Mesodermal cell (in vitro differentiated cells): ENCODE measurements at regions not wholly inside any gene's neighbourhood (a gene's known extent, or its start where the extent isn't known, plus 50 kb on each side); places are given as distances from the start of the nearest gene placed in this dataset.
"Not testable (repeated sequence)": the region's sequence is repeated elsewhere in the genome, so short reads cannot be mapped to it uniquely, and the experiment has no call there.

Experiments used
- H3K27ac ChIP-seq: 2 replicates; pipeline ENCODE4 v1.7.0; 2013; ENCODE audit warnings: mild to moderate bottlenecking, low read depth, low read length, moderate library complexity; ENCODE audit not compliant: severe bottlenecking
- H3K36me3 ChIP-seq: 2 replicates; pipeline ENCODE4 v1.7.1; 2013; ENCODE audit warnings: mild to moderate bottlenecking, low read length, moderate library complexity; ENCODE audit not compliant: control insufficient read depth, insufficient read depth
- H3K4me1 ChIP-seq: one replicate; pipeline ENCODE4 v1.7.1; 2013; ENCODE audit warnings: mild to moderate bottlenecking, low read length; ENCODE audit not compliant: insufficient read depth, control insufficient read depth, poor library complexity, severe bottlenecking
- H3K4me3 ChIP-seq: 2 replicates; pipeline ENCODE4 v1.7.0; 2013; ENCODE audit warnings: low read length, control low read depth, mild to moderate bottlenecking; ENCODE audit not compliant: insufficient read depth, poor library complexity, severe bottlenecking; ENCODE audit errors: extremely low read depth
- H3K9me3 ChIP-seq: 2 replicates; pipeline ENCODE4 v1.7.1; 2013; ENCODE audit warnings: mild to moderate bottlenecking, low read length, moderate library complexity; ENCODE audit not compliant: control insufficient read depth
- WGBS, 2 experiments: methylation state at CpG; one replicate each; pipeline ENCODE4 v1.1.5; 2013; ENCODE audit warnings: missing lambda C conversion rate in 2 of 2; ENCODE audit not compliant: insufficient coverage in 2 of 2; 5-methylcytosine and 5-hydroxymethylcytosine counted together

GRCh38 chr10:56222237-56222636 lies 138.8 kb downstream of the ZWINT start:
- H3K27ac ChIP-seq = no peak overlapping the region
- H3K36me3 ChIP-seq = no peaks in the 10 kb centered on the region
- H3K9me3 ChIP-seq = no peaks in the 10 kb centered on the region
- no peak overlapping the region for H3K4me3 ChIP-seq
- WGBS, 2 experiments = 60% methylated on average over 1 of the region's 3 CpGs; no CpG with 5 or more reads in 1 of the 2 experiments
- H3K4me1 ChIP-seq = no peaks in the 10 kb centered on the region

GRCh38 chr10:56212951-56213350 lies 148.1 kb downstream of the ZWINT start:
- Histone ChIP-seq H3K4me3 (no peak overlapping the region), H3K27ac (no peak overlapping the region), H3K9me3 (no peaks in the 10 kb centered on the region), H3K4me1 (no peaks in the 10 kb centered on the region), H3K36me3 (no peaks in the 10 kb centered on the region)
- 92 to 96% methylated on average over 5 to 6 of the region's 6 CpGs for WGBS, 2 experiments

- H3K9me3 ChIP-seq = no peaks in the 10 kb centered on the region
- WGBS, 2 experiments = 100% methylated on average over 1 of the region's 2 CpGs; no CpG with 5 or more reads in 1 of the 2 experiments
- H3K36me3 ChIP-seq = no peaks in the 10 kb centered on the region
- H3K4me1 ChIP-seq = no peaks in the 10 kb centered on the region
- no peak overlapping the region for H3K27ac ChIP-seq
- no peak overlapping the region for H3K4me3 ChIP-seq
These were observed 179.5 kb downstream of the ZWINT start for GRCh38 chr10:56181607-56182006.

DNA sequence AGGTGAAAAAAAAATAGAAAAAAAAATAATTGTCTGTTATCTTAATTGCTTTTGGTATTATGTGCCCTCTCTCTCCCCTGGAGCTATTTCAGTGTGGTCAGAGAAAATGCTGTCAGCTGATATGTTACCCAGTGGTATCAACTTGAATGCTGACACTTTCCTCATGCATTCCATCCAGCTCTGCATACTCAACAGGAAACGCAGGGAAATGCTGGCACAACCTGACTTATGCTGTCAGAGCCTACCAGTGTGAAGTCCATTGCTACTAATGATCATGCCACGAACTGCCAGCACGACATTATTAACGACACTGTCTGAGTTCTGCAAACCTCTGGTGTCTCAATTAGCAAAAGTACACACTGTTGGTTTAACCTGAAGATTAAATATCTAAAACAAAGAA lies 182.8 kb downstream of the ZWINT start:
- no peaks in the 10 kb centered on the region for H3K9me3 ChIP-seq
- H3K27ac ChIP-seq = no peak overlapping the region
- H3K4me3 ChIP-seq = no peak overlapping the region
- no peaks in the 10 kb centered on the region for H3K4me1 ChIP-seq
- WGBS, 2 experiments = 73 to 76% methylated on average over 1 to 2 of the region's 4 CpGs
- no peaks in the 10 kb centered on the region for H3K36me3 ChIP-seq

GRCh38 chr10:56155091-56155513 lies 206.0 kb downstream of the ZWINT start:
- not testable (repeated sequence) for H3K36me3 ChIP-seq, H3K9me3 ChIP-seq, H3K4me3 ChIP-seq, H3K4me1 ChIP-seq, H3K27ac ChIP-seq
- WGBS, 2 experiments = 93 to 98% methylated on average over 28 to 40 of the region's 41 CpGs

GRCh38 chr10:56146806-56147205 lies 214.3 kb downstream of the ZWINT start:
- Histone ChIP-seq H3K9me3 (no peaks in the 10 kb centered on the region), H3K36me3 (no peaks in the 10 kb centered on the region), H3K4me1 (no peaks in the 10 kb centered on the region), H3K4me3 (no peak overlapping the region), H3K27ac (no peak overlapping the region)
- 80% methylated on average over 1 of the region's 2 CpGs; no CpG with 5 or more reads in 1 of the 2 experiments for WGBS, 2 experiments

- WGBS, 2 experiments = 100% methylated on average over 1 of the region's 1 CpG; no CpG with 5 or more reads in 1 of the 2 experiments
- no peaks in the 10 kb centered on the region for H3K9me3 ChIP-seq
These were observed 218.8 kb downstream of the ZWINT start for GRCh38 chr10:56142092-56142728.

DNA sequence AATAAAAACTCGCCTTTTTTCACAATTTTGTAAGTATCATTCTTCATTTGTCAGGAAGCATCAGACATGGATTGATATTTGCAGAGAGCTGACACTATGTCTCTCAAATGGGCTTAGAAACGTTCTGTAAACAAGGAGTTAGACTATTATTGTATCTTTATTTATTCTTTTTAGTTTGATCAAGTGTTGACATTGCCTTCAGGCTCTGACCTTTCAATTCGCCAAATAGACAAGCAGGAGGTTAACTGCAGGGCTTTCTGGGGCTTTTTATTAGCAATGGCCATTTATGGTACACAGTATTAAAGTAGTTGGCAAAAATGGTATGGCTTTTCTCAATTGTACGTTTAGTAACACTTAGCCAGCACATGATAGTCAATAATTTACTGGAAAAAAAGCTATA lies 221.7 kb downstream of the ZWINT start:
- no peaks in the 10 kb centered on the region for H3K9me3 ChIP-seq
- WGBS, 2 experiments = no CpG with 5 or more reads among the region's 4 CpGs
- H3K27ac ChIP-seq = no peak overlapping the region
- no peaks in the 10 kb centered on the region for H3K4me1 ChIP-seq
- no peak overlapping the region for H3K4me3 ChIP-seq
- no peaks in the 10 kb centered on the region for H3K36me3 ChIP-seq

More at GRCh38 chr10:56142092-56142728, 218.8 kb downstream of the ZWINT start:
- Histone ChIP-seq H3K27ac (no peak overlapping the region), H3K4me1 (no peaks in the 10 kb centered on the region), H3K4me3 (no peak overlapping the region), H3K36me3 (no peaks in the 10 kb centered on the region)

- H3K4me3 ChIP-seq = no peak overlapping the region
- WGBS, 2 experiments = 83 to 87% methylated on average over 2 to 3 of the region's 4 CpGs
- no peaks in the 10 kb centered on the region for H3K4me1 ChIP-seq
- no peak overlapping the region for H3K27ac ChIP-seq
- no peaks in the 10 kb centered on the region for H3K9me3 ChIP-seq
- no peaks in the 10 kb centered on the region for H3K36me3 ChIP-seq
These were observed 225.2 kb downstream of the ZWINT start for GRCh38 chr10:56135828-56136227.

- 71 to 75% methylated on average over 1 of the region's 1 CpG for WGBS, 2 experiments
- Histone ChIP-seq H3K27ac (no peak overlapping the region), H3K4me1 (no peaks in the 10 kb centered on the region), H3K4me3 (no peak overlapping the region), H3K9me3 (no peaks in the 10 kb centered on the region), H3K36me3 (no peaks in the 10 kb centered on the region)
These were observed 237.8 kb downstream of the ZWINT start for GRCh38 chr10:56123247-56123646.

- Histone ChIP-seq H3K27ac (no peak overlapping the region), H3K4me3 (no peak overlapping the region), H3K9me3 (no peaks in the 10 kb centered on the region), H3K36me3 (no peaks in the 10 kb centered on the region), H3K4me1 (no peaks in the 10 kb centered on the region)
- WGBS, 2 experiments = 20% methylated on average over 1 of the region's 1 CpG; no CpG with 5 or more reads in 1 of the 2 experiments
These were observed 244.4 kb downstream of the ZWINT start for GRCh38 chr10:56116684-56117083.
